ENCODE measurements at regions not wholly inside any gene's neighbourhood (a gene's known extent, or its start where the extent isn't known, plus 50 kb on each side); places are given as distances from the start of the nearest gene placed in this dataset.

DNA sequence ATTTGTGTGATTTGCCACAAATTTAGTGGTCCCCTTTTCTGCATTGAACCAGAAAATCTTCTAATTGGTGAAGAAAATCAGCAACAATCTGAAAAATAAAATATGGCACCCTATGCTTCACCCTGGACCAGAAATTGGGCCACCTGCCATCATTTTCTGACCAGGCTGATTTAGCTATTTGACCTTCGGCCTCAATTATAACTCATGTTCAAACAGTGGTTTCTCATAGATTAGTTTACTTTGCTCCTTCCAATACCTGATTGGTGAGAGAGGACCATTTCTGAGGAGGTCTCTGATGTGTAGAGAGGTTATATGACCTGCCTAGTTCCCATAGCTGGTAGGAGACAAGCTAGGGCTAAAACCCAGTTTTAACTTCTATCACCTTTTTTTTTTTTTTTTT, 59.0 kb downstream of the PTTG1 start (continued):
- TF ChIP-seq FOXA3 (CRISPR knock-in tag; IDR thresholded peaks at IDR 0.05) (0 out of 2 replicates have a peak, but pooled peaks have one; percentile 23), NR2F2 (IDR thresholded peaks at IDR 0.05; ENCODE audit: borderline replicate concordance, low read depth) (peak; percentile 43; the same call in 1 of the 2 replicates), PRDM4 (CRISPR knock-in tag; IDR thresholded peaks at IDR 0.05; ENCODE audit: borderline replicate concordance) (no peak), ISL2 (CRISPR knock-in tag; IDR thresholded peaks at IDR 0.05) (0 out of 2 replicates have a peak, but pooled peaks have one; percentile 24), EZH2 (conservative IDR thresholded peaks at IDR 0.05; ENCODE audit: low read depth, low read length) (no peak), BCL6 (CRISPR knock-in tag; IDR thresholded peaks at IDR 0.05) (0 out of 2 replicates have a peak, but pooled peaks have one; percentile 15), RXRB (CRISPR knock-in tag; IDR thresholded peaks at IDR 0.05; ENCODE audit: borderline replicate concordance) (peak; percentile 59; the same call in 1 of the 2 replicates), JUN (CRISPR knock-in tag; IDR thresholded peaks at IDR 0.05) (no peak), DR1 (CRISPR knock-in tag; IDR thresholded peaks at IDR 0.05) (no peak), HDAC2 (CRISPR knock-in tag; IDR thresholded peaks at IDR 0.05) (0 out of 2 replicates have a peak, but pooled peaks have one; percentile 28), PITX1 (CRISPR knock-in tag; IDR thresholded peaks at IDR 0.05) (0 out of 2 replicates have a peak, but pooled peaks have one; percentile 18), HDAC1 (CRISPR knock-in tag; IDR thresholded peaks at IDR 0.05) (peak; percentile 33; the same call in 1 of the 2 replicates), ZNF75D (CRISPR knock-in tag; IDR thresholded peaks at IDR 0.05; ENCODE audit: borderline replicate concordance) (no peak), TCF12 (IDR thresholded peaks at IDR 0.05) (no peak), TCF12 (CRISPR knock-in tag; IDR thresholded peaks at IDR 0.05) (no peak), GATAD2A (CRISPR knock-in tag; IDR thresholded peaks at IDR 0.05) (0 out of 2 replicates have a peak, but pooled peaks have one; percentile 23), ZNF441 (CRISPR knock-in tag; IDR thresholded peaks at IDR 0.05; ENCODE audit: borderline replicate concordance) (no peak), ZNF230 (CRISPR knock-in tag; IDR thresholded peaks at IDR 0.05) (no peak), EP300 (IDR thresholded peaks at IDR 0.05; ENCODE audit: low read depth in 2 of 2, low read length in 2 of 2) (peak in 1 of 2 experiments; percentile 19; a peak in 1 of 4 replicates), EP300 (CRISPR knock-in tag; IDR thresholded peaks at IDR 0.05; ENCODE audit: borderline replicate concordance) (no peak), ZNF7 (CRISPR knock-in tag; IDR thresholded peaks at IDR 0.05) (no peak)
- TF ChIP-seq, protein P1, sequence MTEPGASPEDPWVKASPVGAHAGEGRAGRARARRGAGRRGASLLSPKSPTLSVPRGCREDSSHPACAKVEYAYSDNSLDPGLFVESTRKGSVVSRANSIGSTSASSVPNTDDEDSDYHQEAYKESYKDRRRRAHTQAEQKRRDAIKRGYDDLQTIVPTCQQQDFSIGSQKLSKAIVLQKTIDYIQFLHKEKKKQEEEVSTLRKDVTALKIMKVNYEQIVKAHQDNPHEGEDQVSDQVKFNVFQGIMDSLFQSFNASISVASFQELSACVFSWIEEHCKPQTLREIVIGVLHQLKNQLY (CRISPR knock-in tag; IDR thresholded peaks at IDR 0.05) = peak; percentile 33; the same call in 1 of the 2 replicates

Measured in HepG2 (cell line).